COLO829 (cell line): ENCODE measurements at regions not wholly inside any gene's neighbourhood (a gene's known extent, or its start where the extent isn't known, plus 50 kb on each side); places are given as distances from the start of the nearest gene placed in this dataset.

Experiments used
- DNase-seq: peaks from one replicate; pipeline ENCODE4 v3.0.0; 2012; ENCODE audit warnings: low spot score

- DNase-seq = no peak
Observed at GRCh38 chr2:23291239-23291638, 93.7 kb upstream of the KLHL29 start.

- DNase-seq = no peak
Observed at GRCh38 chr2:23292024-23292423, 93.0 kb upstream of the KLHL29 start.

- DNase-seq = no peak
Observed at GRCh38 chr2:23293063-23293462, 91.9 kb upstream of the KLHL29 start.

- no peak for DNase-seq
Observed at GRCh38 chr2:23293731-23294130, 91.2 kb upstream of the KLHL29 start.

DNA sequence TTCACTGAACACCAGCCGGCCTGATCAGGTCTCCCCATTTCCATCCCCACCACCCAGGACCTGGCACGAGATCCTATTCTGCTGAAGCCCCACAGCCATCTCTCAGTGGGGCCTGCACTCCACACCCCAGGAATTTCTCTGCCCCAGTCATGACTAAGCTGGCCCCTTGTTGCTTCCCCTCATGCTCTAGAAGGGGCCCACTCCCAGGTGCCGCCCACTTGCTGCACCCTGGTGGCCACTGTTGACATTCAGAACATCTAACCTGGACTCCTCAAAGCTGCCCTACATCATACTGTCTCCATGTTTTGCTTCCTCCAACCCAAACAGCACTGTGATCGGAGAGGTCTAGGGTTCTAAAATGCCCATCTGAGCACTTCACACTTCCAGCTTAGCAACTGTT, 90.7 kb upstream of the KLHL29 start:
- DNase-seq = no peak

DNA sequence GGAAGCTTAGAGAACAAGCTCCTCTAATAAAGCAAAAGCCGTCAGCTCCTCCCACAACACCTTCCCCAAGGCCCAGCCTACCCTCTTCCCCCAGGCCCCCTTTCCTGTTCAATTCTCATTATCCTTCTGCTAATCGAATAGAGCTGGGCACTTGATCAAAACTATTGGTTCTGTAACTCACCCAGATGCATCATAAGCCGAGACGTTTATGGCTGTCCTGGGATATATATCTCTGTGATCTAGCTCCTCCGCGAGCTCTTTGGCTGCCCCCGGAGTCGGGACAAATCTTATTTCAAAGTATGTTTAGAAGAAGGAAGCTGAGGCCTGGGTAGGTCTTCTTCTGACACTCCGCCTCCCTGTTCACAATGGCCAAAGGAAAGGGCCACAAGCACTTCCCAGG, 88.3 kb upstream of the KLHL29 start:
- DNase-seq = no peak

DNA sequence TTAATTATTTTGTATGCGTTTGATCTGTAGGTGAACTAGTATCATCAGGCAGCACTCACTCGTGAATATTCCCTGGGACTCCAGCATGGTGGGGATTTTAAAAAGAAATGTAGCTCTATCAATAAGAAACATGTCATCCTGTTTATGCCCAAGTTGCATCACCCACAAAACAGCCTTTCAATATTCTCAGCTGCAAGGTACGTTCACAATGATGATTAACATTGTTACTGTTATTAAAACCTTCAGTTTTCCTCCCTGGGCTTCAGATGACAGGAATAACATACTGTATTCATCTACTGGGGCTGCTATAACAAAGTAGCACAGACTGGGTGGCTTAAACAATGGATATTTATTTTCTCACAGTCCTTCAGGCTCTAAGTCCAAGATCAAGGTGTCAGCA, 87.9 kb upstream of the KLHL29 start:
- DNase-seq = no peak

DNA sequence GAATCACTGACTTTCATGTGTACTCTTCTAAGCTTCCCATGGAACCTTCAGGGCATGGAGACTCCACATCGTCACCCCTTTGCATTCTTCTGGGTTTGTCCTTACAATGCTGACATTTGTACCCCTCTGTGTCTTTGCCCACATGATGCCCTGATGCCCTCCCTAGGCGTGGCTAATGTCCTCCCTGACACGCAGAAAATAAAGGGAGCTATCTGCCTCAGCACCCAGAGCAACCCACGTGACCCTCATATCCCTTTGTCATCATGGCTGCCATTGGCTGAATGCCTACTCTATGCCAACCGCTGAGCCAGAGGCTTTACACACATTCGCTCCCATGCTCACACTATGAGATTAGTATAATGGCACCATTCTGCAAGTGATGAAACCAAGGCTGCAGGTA, 86.4 kb upstream of the KLHL29 start:
- no peak for DNase-seq

GRCh38 chr2:23299476-23300195, 85.3 kb upstream of the KLHL29 start:
- DNase-seq = no peak

DNA sequence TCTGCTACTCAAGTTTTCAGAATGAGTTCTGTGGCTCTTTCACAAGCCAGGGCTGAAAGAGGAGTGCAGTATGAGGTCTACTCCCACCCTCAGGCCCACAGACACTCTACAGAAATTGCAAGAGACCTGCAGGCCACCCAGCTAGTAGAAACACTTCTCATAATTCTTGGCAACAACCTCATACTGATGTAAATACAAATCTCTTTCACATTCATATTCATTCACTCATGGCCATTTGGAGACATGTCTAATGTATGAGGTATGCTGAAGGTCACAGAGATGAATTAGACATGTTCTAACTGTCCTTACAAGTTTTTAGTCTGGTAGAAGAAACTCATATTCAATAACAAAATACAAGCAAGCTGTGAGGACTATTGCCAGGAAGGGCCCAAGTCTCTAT, 83.8 kb upstream of the KLHL29 start:
- DNase-seq = no peak

- no peak for DNase-seq
Observed at GRCh38 chr2:23302591-23302990, 82.4 kb upstream of the KLHL29 start.

DNA sequence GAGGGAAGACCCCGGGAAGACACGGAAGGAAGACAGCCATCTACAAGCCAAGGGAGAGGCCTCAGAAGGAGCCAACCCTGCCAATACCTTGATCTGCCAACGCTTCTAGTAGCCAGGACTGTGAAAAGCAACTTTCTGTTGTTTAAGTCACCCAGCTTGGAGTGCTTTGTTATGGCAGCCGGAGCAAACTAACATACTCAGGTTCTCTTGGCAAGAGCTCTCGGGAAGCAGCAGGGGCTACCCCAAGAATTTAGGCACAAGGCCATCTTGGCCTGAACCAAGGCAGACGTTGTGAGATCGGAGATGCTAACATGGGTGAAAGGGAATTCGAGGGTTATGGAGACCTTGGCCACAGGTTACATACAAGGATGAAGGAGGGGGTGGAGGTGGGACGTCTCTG, 78.6 kb upstream of the KLHL29 start:
- DNase-seq = no peak

DNA sequence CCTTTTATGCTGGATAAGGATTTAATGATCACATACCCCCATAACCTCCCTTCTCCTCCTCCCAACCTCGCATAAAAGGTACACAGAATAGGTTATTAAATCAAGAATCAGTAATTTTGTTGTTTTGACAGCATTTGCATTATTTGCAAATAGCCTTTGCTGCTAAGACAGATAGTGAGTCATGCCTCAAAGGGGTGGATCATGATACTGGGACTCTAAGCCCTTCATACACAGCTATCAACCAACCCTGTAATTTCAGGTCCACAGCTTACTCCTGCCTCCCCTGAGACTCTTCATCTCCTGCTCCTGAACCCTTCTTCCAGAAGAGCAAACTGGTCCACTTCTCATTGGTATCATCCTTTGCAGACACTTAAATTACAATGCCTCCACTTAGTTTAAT, 73.8 kb upstream of the KLHL29 start:
- no peak for DNase-seq

GRCh38 chr2:23312996-23313606, 71.9 kb upstream of the KLHL29 start:
- peak; percentile 20 for DNase-seq

DNA sequence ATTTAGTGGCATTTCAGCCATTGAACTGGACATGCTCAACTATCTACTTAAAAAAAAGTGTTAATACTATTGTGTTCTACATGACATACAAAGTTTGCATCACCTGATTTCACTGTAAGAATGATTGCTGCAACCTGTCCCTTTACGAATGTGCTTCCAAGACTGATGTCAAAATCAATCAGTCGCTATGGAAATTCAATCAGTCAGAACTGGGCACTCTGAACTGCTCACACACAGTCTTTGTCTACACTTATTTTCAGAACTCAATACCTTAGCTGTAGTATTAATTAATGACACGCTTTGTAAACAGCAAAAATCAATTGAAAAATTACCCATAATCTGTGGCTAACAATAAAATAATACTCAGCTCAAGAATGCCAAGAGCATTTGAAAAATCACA, 70.3 kb upstream of the KLHL29 start:
- no peak for DNase-seq

DNA sequence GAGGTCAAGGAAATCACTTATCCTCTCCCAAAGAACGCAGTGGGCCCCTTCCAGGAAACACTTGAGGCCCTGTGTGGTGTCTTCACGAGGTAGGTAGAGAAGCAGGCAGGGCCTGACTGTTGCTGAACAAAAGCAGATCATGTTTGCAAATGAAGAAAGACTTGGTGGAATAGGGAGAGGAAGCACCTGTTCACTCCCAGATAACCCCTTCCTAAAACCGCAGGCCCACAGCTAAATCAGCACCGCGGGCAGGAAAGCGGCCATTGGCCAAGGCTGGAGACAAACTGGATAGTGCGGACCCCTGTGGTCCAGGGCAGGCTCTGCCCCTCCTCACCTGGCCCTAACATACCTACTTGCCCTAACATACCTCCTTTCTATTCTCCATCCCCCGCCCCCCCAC, 64.9 kb upstream of the KLHL29 start:
- DNase-seq = no peak

DNA sequence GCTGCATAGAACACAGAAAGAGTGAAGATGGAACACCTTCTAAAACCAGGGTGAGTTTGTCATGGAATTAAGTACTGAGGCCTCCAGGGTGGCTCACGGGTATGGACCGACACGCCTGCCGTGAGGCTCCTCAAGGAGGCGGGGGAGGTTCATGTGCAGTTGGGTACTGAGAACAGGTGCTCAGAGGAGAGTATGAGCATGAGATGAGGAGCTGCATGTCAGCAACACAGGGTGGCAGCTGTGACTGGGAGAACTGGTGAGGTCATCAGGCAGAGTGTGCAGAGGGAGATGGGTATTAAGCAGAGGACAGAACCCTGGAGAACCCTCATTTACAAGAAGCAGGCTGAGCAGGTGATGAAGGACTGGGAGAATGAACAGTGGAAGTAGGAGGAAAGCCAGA, 63.2 kb upstream of the KLHL29 start:
- no peak for DNase-seq

DNA sequence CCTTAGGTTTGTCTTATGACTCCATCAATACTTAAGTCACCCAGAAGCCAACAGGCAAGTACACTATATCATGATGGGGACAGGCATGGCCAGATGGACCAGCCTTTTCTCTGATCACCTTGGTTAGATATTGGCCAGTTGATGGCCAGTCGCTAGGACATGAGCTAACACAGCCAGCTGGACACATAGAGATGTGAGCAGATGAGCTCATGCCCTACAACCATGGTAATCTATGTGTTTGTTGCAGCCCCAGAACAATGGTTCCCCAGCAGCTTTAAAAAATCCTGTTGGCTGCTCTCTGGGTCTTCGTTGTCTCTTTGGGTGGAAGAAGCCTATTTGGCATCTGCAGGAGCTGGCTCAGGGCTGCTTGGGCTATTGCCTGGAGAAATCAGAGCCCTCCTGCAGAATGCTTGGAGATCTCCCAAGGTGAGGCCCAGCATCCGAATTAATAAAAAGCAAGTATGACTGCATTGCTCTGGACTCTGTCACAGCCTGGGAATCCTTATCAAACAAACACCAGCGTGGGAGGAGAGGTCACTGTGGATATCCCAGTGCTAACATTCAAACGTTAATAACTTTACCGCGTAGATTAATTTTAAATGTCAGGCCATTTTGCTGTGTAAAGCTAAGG, 62.3 kb upstream of the KLHL29 start:
- DNase-seq = no peak

DNA sequence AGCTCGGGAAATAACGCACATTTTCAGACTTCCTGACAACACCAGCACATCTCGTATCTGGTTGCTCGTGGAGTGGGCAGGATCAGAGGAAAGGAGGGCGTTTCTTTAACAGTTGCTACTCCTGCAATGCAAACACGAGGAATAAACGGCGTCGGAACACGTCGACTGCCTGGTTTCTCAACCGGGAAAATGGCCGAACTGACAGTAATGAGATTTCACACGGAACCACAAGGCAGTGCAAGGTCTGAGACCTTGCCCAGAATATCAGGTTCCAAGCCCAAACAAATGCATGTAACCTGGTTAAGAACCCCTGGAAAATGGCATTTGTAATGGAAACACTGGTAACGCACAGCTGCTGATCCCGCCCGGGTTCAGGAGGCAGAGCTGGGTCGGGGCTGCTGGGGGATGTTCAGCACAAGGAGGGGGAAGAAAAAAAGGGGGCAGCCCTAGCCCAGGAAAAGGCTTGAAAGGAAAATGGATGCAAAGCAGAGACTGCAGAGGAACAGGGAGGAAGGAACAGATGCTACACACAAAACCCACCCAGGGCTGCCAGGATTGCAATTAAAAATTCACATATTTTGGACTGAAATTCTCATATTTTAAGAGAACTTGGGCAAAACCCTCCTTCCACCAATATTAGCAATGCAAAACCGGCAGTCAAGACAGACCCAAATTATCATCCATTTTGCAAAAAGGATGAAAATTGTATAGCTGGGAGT, 61.6 kb upstream of the KLHL29 start:
- no peak for DNase-seq

GRCh38 chr2:23323917-23324680, 60.9 kb upstream of the KLHL29 start:
- no peak for DNase-seq

DNA sequence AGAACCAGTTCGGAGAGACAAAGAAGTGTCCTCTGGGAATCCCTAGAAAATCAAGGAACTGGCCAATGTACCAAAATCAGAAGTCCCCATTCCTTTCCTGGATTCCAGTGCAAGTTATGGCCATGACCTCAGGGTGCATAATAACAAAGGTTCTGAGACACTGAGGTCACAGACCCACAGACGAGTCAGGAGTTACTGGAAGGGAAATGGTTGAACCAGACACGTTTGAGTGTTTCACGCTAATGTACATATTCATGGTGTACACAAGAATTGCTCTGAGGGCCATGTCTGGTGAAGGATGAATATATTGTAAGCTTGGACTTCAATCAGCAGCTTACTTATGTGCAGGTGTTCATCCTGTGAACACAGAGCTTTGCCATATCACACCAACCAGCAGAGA, 58.6 kb upstream of the KLHL29 start:
- DNase-seq = no peak

GRCh38 chr2:23327416-23327815, 57.6 kb upstream of the KLHL29 start:
- no peak for DNase-seq
